ENCODE measurements at regions not wholly inside any gene's neighbourhood (a gene's known extent, or its start where the extent isn't known, plus 50 kb on each side); places are given as distances from the start of the nearest gene placed in this dataset.

GRCh38 chrX:43566170-43566569 lies 89.9 kb upstream of the MAOA start:
- DNase-seq (ENCODE audit: low read depth in 2 of 2): no peak

- DNase-seq (ENCODE audit: low read depth in 2 of 2): no peak
Observed at GRCh38 chrX:43573441-43574015, 82.6 kb upstream of the MAOA start.

GRCh38 chrX:43580621-43581020 lies 75.5 kb upstream of the MAOA start:
- DNase-seq (ENCODE audit: low read depth in 2 of 2): no peak

- no peak for DNase-seq (ENCODE audit: low read depth in 2 of 2)
Observed at GRCh38 chrX:43581167-43581566, 74.9 kb upstream of the MAOA start.

GRCh38 chrX:43581888-43582539 lies 74.1 kb upstream of the MAOA start:
- DNase-seq (ENCODE audit: low read depth in 2 of 2): no peak

GRCh38 chrX:43582540-43582913 lies 73.6 kb upstream of the MAOA start:
- no peak for DNase-seq (ENCODE audit: low read depth in 2 of 2)

- DNase-seq (ENCODE audit: low read depth in 2 of 2): no peak
Observed at GRCh38 chrX:43585922-43586321, 70.2 kb upstream of the MAOA start.

- DNase-seq (ENCODE audit: low read depth in 2 of 2): no peak
Observed at GRCh38 chrX:43586830-43587229, 69.3 kb upstream of the MAOA start.

DNA sequence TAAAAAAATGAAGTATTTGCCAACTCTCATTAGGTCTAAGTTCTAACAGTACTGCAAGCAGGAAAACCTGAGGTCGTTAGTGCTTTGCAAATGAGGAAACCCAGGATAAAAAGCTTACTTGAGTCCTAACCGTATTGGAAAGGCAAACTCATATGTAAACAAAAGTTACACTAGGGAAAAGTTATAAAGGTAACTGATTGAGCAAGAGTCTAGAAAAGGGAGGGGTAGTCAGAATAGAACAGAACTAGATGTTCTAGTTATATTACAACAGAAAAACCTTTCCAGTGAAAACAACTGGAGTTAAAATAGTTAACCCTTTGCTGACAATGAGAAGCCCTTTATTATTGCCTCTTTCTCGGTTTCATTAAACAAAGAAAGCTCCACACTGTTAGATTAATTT lies 66.4 kb upstream of the MAOA start:
- DNase-seq (ENCODE audit: low read depth in 2 of 2): no peak

DNA sequence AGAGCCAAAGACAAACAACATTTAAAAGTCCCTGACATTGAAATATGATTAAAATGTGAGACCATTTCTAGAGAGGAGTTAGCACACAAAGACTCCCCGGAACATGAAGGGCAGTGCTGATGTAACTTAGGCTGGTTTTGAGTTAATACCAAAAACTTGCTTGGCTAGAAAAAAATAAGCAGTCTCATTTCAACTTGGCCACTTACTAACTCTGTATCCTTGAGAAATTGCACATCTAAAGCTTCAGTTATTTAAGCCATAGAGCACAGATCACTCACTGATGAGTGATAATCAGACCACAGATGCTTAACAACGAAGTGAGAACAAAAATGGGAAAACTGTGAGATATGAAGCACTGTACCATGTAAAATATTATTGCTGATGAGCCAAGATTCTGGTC lies 65.9 kb upstream of the MAOA start:
- no peak for DNase-seq (ENCODE audit: low read depth in 2 of 2)

- DNase-seq (ENCODE audit: low read depth in 2 of 2): no peak
Observed at GRCh38 chrX:43592597-43592996, 63.5 kb upstream of the MAOA start.

DNA sequence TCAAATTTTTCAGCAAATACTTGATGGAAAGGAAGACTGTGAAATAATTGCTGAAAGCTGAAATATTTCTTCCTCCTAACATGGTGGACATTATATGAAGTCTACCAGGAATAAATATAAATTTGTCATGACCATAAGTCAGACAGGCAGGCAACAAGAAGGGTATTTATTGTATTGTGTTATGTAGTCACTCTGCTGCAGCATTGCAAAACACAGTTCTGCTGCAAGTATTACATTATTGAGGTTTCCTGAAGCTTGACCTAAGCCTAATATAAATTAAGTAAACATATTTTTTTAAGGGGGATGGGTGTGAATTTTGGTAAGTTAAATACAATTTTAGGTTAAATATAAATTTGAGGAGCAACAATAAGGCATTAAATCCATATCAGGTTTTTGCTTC lies 60.2 kb upstream of the MAOA start:
- DNase-seq (ENCODE audit: low read depth in 2 of 2): no peak

DNA sequence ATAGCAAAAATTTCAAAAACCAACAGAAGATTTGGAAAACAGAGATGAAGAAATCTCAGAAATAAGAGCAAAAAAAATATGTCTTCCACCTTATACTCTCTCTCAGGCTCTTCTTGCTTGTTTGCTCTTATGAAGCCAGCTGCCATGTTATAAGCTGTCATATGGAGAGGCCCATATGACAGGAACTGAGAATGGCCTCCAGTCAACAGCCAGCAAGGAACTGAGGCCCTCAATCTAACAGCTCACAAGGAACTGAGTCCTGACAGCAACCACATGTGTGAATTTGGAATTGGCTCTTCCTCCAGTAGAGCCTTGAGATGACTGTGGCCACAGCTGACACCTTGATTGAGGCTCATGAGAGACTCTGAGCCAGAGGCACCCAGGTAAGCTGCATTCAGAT lies 51.3 kb upstream of the MAOA start:
- no peak for DNase-seq (ENCODE audit: low read depth in 2 of 2)

DNA sequence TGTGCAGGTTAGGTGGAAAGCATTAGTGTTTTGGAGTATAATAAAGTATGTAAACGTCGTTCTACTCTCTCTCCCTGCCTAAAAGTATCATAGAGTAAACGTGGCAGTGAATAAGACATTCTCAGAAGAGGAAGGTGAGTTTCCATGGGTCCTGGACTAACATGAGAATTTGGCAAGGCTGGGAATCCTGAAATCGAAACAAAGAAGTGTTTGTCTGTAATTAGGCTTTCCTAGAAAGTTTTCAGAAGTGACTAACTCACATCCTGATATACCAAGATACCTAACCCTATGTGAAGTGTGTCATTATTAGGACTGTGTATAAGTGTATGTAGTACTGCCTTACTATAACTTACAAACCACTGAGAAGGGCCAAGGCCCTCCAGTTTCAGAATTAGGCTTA lies 50.7 kb upstream of the MAOA start:
- no peak for DNase-seq (ENCODE audit: low read depth in 2 of 2)

All from fibroblast of skin of left quadriceps (primary cell).